Iris pigment epithelial cell (primary cell): ENCODE measurements at regions not wholly inside any gene's neighbourhood (a gene's known extent, or its start where the extent isn't known, plus 50 kb on each side); places are given as distances from the start of the nearest gene placed in this dataset.
"Not testable (repeated sequence)": the region's sequence is repeated elsewhere in the genome, so short reads cannot be mapped to it uniquely, and the experiment has no call there.

Experiments used
- DNase-seq: peaks from one replicate; pipeline ENCODE4 v3.0.0-alpha.2; 2011; ENCODE audit warnings: low read depth

GRCh38 chr6:67047996-67048395 lies 1341.0 kb upstream of the EYS start:
- DNase-seq = no peak

GRCh38 chr6:67045076-67045475 lies 1338.0 kb upstream of the EYS start:
- DNase-seq = no peak

GRCh38 chr6:67031451-67031850 lies 1324.4 kb upstream of the EYS start:
- DNase-seq = no peak

GRCh38 chr6:67030861-67031260 lies 1323.8 kb upstream of the EYS start:
- no peak for DNase-seq

GRCh38 chr6:67016921-67017460 lies 1310.0 kb upstream of the EYS start:
- DNase-seq = no peak

GRCh38 chr6:67011441-67011840 lies 1304.4 kb upstream of the EYS start:
- no peak for DNase-seq

GRCh38 chr6:67009818-67010217 lies 1302.8 kb upstream of the EYS start:
- DNase-seq = no peak

- no peak for DNase-seq
Observed at GRCh38 chr6:67003844-67004243, 1296.8 kb upstream of the EYS start.

- no peak for DNase-seq
Observed at GRCh38 chr6:67000121-67000520, 1293.1 kb upstream of the EYS start.

- not testable (repeated sequence) for DNase-seq
Observed at GRCh38 chr6:66997579-66997978, 1290.6 kb upstream of the EYS start.

- no peak for DNase-seq
Observed at GRCh38 chr6:66995669-66996068, 1288.6 kb upstream of the EYS start.

- not testable (repeated sequence) for DNase-seq
Observed at GRCh38 chr6:66993708-66994107, 1286.7 kb upstream of the EYS start.

- DNase-seq = no peak
Observed at GRCh38 chr6:66993272-66993671, 1286.2 kb upstream of the EYS start.

GRCh38 chr6:66992660-66993059 lies 1285.6 kb upstream of the EYS start:
- no peak for DNase-seq

- DNase-seq = no peak
Observed at GRCh38 chr6:66986940-66987339, 1279.9 kb upstream of the EYS start.

- DNase-seq = no peak
Observed at GRCh38 chr6:66985816-66986215, 1278.8 kb upstream of the EYS start.

- DNase-seq = peak; percentile 2
Observed at GRCh38 chr6:66970373-66970772, 1263.3 kb upstream of the EYS start.

- no peak for DNase-seq
Observed at GRCh38 chr6:66965227-66965626, 1258.2 kb upstream of the EYS start.

- DNase-seq = no peak
Observed at GRCh38 chr6:66964216-66964615, 1257.2 kb upstream of the EYS start.

- DNase-seq = no peak
Observed at GRCh38 chr6:66962082-66962481, 1255.1 kb upstream of the EYS start.

- DNase-seq = no peak
Observed at GRCh38 chr6:66961191-66961590, 1254.2 kb upstream of the EYS start.

- DNase-seq = no peak
Observed at GRCh38 chr6:66949191-66949661, 1242.2 kb upstream of the EYS start.

- DNase-seq = peak; percentile 40
Observed at GRCh38 chr6:66948106-66948505, 1241.1 kb upstream of the EYS start.

GRCh38 chr6:66940003-66940402 lies 1233.0 kb upstream of the EYS start:
- DNase-seq = no peak

GRCh38 chr6:66937180-66937579 lies 1230.2 kb upstream of the EYS start:
- DNase-seq = no peak
